HCT116 (cell line): ENCODE measurements at regions not wholly inside any gene's neighbourhood (a gene's known extent, or its start where the extent isn't known, plus 50 kb on each side); places are given as distances from the start of the nearest gene placed in this dataset.

Experiments used
- ATAC-seq: fragments of 200-7000 bp; cut with Tn5 transposase; 2 replicates; pipeline ENCODE4 v1.9.1; 2020; ENCODE audit warnings: mild to moderate bottlenecking, moderate library complexity
- BruUV-seq: library from RNA; stranded (reverse); fragments of 400-500 nt; replicated peaks from 2 replicates; lab custom pipeline; 2021; lab: Mats Ljungman, UMichigan
- CTCF ChIA-PET: fragments of 300-600 bp; sonication (Branson Sonifier 250); formaldehyde crosslinking; loops from one replicate; lab custom pipeline; 2021; ENCODE audit warnings: antibody characterized with exemption; lab: Charles Lee
- POLR2A ChIA-PET: fragments of 300-600, 350-600 bp; sonication (Branson Sonifier 250); formaldehyde crosslinking; loops from one replicate; lab custom pipeline; 2021; ENCODE audit warnings: antibody characterized with exemption; lab: Charles Lee
- RAD21 ChIA-PET, 2 experiments: fragments of 300-600 bp; sonication (Branson Sonifier 250); formaldehyde crosslinking; loops; one replicate each; lab custom pipeline; 2023; ENCODE audit warnings: low total read pairs in 2 of 2; ENCODE audit not compliant: uncharacterized antibody in 2 of 2, unreplicated experiment in 2 of 2, low non-redundant PET in 1 of 2; lab: Charles Lee
- DNase-seq: peaks from one replicate; pipeline ENCODE4 v3.0.0-alpha.2; 2010; ENCODE audit warnings: low read depth, low spot score
- H2AFZ ChIP-seq: fragments of 200-600 bp; shearing (Covaris generic), sonication (generic); 2 replicates; pipeline ENCODE4 v1.6.1; 2017; ENCODE audit warnings: low read depth, mixed run types, mixed read lengths, antibody characterized with exemption, low read length; ENCODE audit not compliant: poor library complexity, severe bottlenecking
- H3K27ac ChIP-seq: 2 replicates; pipeline ENCODE4 v1.5.1; 2012; ENCODE audit warnings: low read depth, low read length
- H3K27me3 ChIP-seq: fragments of 200-600 bp; sonication (generic); 2 replicates; pipeline ENCODE4 v1.6.1; 2016; ENCODE audit warnings: mixed run types, low read length, mixed read lengths; ENCODE audit not compliant: insufficient read depth
- H3K36me3 ChIP-seq, 2 experiments: fragments of 200-500 bp in 1 of 2; fragments of 200-600 bp in 1 of 2; sonication (Bioruptor generic) in 1 of 2; sonication (generic) in 1 of 2; 2 replicates each; pipeline versions ENCODE4 v1.5.1 to v1.6.1; 2014 to 2016; ENCODE audit warnings: low read length in 2 of 2, inconsistent platforms in 1 of 2, mixed read lengths in 1 of 2, mixed run types in 1 of 2; ENCODE audit not compliant: insufficient read depth in 2 of 2, control insufficient read depth in 1 of 2
- H3K4me1 ChIP-seq, 2 experiments: fragments of 200-600 bp in 1 of 2; sonication (generic) in 1 of 2; 2 replicates each; pipeline versions ENCODE4 v1.5.1 to v1.6.1; 2012 to 2017; ENCODE audit warnings: low read length in 2 of 2, inconsistent platforms in 1 of 2, mild to moderate bottlenecking in 1 of 2, mixed read lengths in 1 of 2, mixed run types in 1 of 2, moderate library complexity in 1 of 2; ENCODE audit not compliant: insufficient read depth in 2 of 2, control insufficient read depth in 1 of 2
- H3K4me2 ChIP-seq: fragments of 200-600 bp; sonication (generic); 2 replicates; pipeline ENCODE4 v1.6.1; 2017; ENCODE audit warnings: mixed run types, low read length, mixed read lengths
- H3K4me3 ChIP-seq, 2 experiments: fragments of 200-600 bp in 1 of 2; sonication (generic) in 1 of 2; replicated peaks in 1 of 2; 2 replicates each; pipeline ENCODE4 v1.5.1; 2011 to 2016; ENCODE audit warnings: low read length in 2 of 2, control low read depth in 1 of 2, low read depth in 1 of 2, mild to moderate bottlenecking in 1 of 2, mixed read lengths in 1 of 2, mixed run types in 1 of 2
- H3K79me2 ChIP-seq: fragments of 200-600 bp; sonication (generic); 2 replicates; pipeline ENCODE4 v1.6.1; 2017; ENCODE audit warnings: mild to moderate bottlenecking, mixed run types, low read length, moderate library complexity, mixed read lengths; ENCODE audit not compliant: insufficient read depth
- H3K9ac ChIP-seq: fragments of 200-600 bp; sonication (generic); 2 replicates; pipeline ENCODE4 v1.6.1; 2016; ENCODE audit warnings: low read length, mixed read lengths
- H3K9me2 ChIP-seq: fragments of 200-600 bp; sonication (generic), shearing (Covaris generic); 2 replicates; pipeline ENCODE4 v1.6.1; 2017; ENCODE audit warnings: mixed run types, mild to moderate bottlenecking, moderate library complexity; ENCODE audit not compliant: insufficient read depth
- H3K9me3 ChIP-seq, 2 experiments: fragments of 200-500 bp in 1 of 2; fragments of 200-600 bp in 1 of 2; sonication (Bioruptor generic) in 1 of 2; sonication (generic) in 1 of 2; 2 replicates each; pipeline ENCODE4 v1.6.1; 2014 to 2017; ENCODE audit warnings: low read length in 2 of 2, mixed read lengths in 2 of 2, inconsistent platforms in 1 of 2, low read depth in 1 of 2, mild to moderate bottlenecking in 1 of 2, mixed run types in 1 of 2, moderate library complexity in 1 of 2; ENCODE audit not compliant: control insufficient read depth in 1 of 2, insufficient read depth in 1 of 2
- H4K20me1 ChIP-seq: fragments of 200-600 bp; sonication (generic), shearing (Covaris generic); 2 replicates; pipeline ENCODE4 v1.6.1; 2017; ENCODE audit warnings: mixed run types, mild to moderate bottlenecking, moderate library complexity; ENCODE audit not compliant: insufficient read depth
- CBX3 ChIP-seq: IDR thresholded peaks from 2 replicates; pipeline ENCODE4 v1.6.1; 2012; ENCODE audit warnings: low read depth
- CTCF ChIP-seq, 3 experiments: fragments of 200-600 bp in 1 of 3; sonication (generic) in 1 of 3; IDR thresholded peaks in 2 of 3; conservative IDR thresholded peaks in 1 of 3; 2 replicates each; pipeline ENCODE4 v1.5.1; 2012 to 2017; ENCODE audit warnings: low read depth in 2 of 3, low read length in 2 of 3, antibody characterized with exemption in 1 of 3, borderline replicate concordance in 1 of 3, control low read depth in 1 of 3, mild to moderate bottlenecking in 1 of 3, mixed read lengths in 1 of 3, mixed run types in 1 of 3, moderate library complexity in 1 of 3; ENCODE audit not compliant: insufficient read depth in 1 of 3
- EGR1 ChIP-seq: IDR thresholded peaks from 2 replicates; pipeline ENCODE4 v1.6.1; 2012; ENCODE audit warnings: low read depth
- ELF1 ChIP-seq: IDR thresholded peaks from 2 replicates; pipeline ENCODE4 v1.6.1; 2012; ENCODE audit warnings: low read depth, borderline replicate concordance
- EZH2 ChIP-seq: fragments of 200-600 bp; sonication (generic); IDR thresholded peaks from 2 replicates; pipeline ENCODE4 v1.6.1; 2017; ENCODE audit warnings: antibody characterized with exemption, mixed run types
- FOSL1 ChIP-seq: IDR thresholded peaks from 2 replicates; pipeline ENCODE4 v1.6.1; 2012; ENCODE audit warnings: low read depth
- POLR2A ChIP-seq: IDR thresholded peaks from 2 replicates; pipeline ENCODE4 v1.7.0; 2011; ENCODE audit warnings: borderline replicate concordance; ENCODE audit not compliant: insufficient read depth, insufficient read length; ENCODE audit errors: extremely low read depth
- POLR2AphosphoS5 ChIP-seq: IDR thresholded peaks from 2 replicates; pipeline ENCODE4 v1.6.1; 2011; ENCODE audit warnings: mild to moderate bottlenecking, low read depth, low read length, moderate library complexity
- RAD21 ChIP-seq: IDR thresholded peaks from 2 replicates; pipeline ENCODE4 v1.6.1; 2012; ENCODE audit warnings: low read depth, mild to moderate bottlenecking
- SIN3A ChIP-seq: IDR thresholded peaks from 2 replicates; pipeline ENCODE4 v1.6.1; 2012; ENCODE audit warnings: low read depth
- SP1 ChIP-seq: IDR thresholded peaks from 2 replicates; pipeline ENCODE4 v1.6.1; 2012; ENCODE audit warnings: low read depth
- SRF ChIP-seq: IDR thresholded peaks from 2 replicates; pipeline ENCODE4 v1.6.1; 2012; ENCODE audit warnings: low read depth
- TCF7L2 ChIP-seq: IDR thresholded peaks from 2 replicates; pipeline ENCODE4 v1.7.0; 2011; ENCODE audit warnings: borderline replicate concordance, inconsistent platforms; ENCODE audit not compliant: insufficient read depth, insufficient read length; ENCODE audit errors: extremely low read depth
- YY1 ChIP-seq: IDR thresholded peaks from 2 replicates; pipeline ENCODE4 v1.6.1; 2011; ENCODE audit warnings: low read length, low read depth, moderate library complexity, mild to moderate bottlenecking; ENCODE audit not compliant: insufficient replicate concordance; ENCODE audit errors: extremely low read depth
- intact Hi-C: fragments of 100-400 bp; cut with micrococcal nuclease; formaldehyde crosslinking; loops from 2 replicates; pipeline ENCODE4 v1.10.0; 2022

GRCh38 chr13:44040070-44040817, 160.5 kb downstream of the LACC1 start:
- Histone ChIP-seq H3K9me3 (no peaks in the 10 kb centered on the region), H2AFZ (no peak overlapping the region), H3K36me3 (no peaks in the 10 kb centered on the region), H3K27ac (no peak overlapping the region), H3K9ac (no peak overlapping the region), H3K4me2 (no peak overlapping the region), H3K27me3 (no peaks in the 10 kb centered on the region), H4K20me1 (no peaks in the 10 kb centered on the region), H3K79me2 (no peaks in the 10 kb centered on the region), H3K4me3 (no peak overlapping the region), H3K9me2 (no peaks in the 10 kb centered on the region), H3K4me1 (no peaks in the 10 kb centered on the region)
- ChIA-PET POLR2A (no interaction called here), CTCF (no interaction called here), RAD21 (no interaction called here)
- no peak for ATAC-seq
- DNase-seq: no peak
- BruUV-seq: no TSS peak
- intact Hi-C loops: no loop called here
- TF ChIP-seq EGR1: no peak
- TF ChIP-seq EZH2: no peak
- no peak for TF ChIP-seq RAD21
- no peak for TF ChIP-seq SIN3A
- no peak for TF ChIP-seq ELF1
- no peak for TF ChIP-seq SP1
- TF ChIP-seq POLR2AphosphoS5: no peak
- no peak for TF ChIP-seq TCF7L2
- TF ChIP-seq POLR2A: no peak
- TF ChIP-seq YY1: no peak
- no peak for TF ChIP-seq FOSL1
- no peak for TF ChIP-seq CTCF (IDR thresholded peaks at IDR 0.05 in 2 of 3, conservative IDR thresholded peaks at IDR 0.05 in 1 of 3; ENCODE audit: borderline replicate concordance in 1 of 3, insufficient read depth in 1 of 3, low read depth in 2 of 3, low read length in 2 of 3)
- TF ChIP-seq CBX3: no peak
- no peak for TF ChIP-seq SRF
